Psoas muscle (tissue), 7 donors: ENCODE measurements at regions not wholly inside any gene's neighbourhood (a gene's known extent, or its start where the extent isn't known, plus 50 kb on each side); places are given as distances from the start of the nearest gene placed in this dataset.

ENCODE experiments used
- ATAC-seq, 4 donors: fragments of 200-7000 bp; cut with Tn5 transposase; one replicate each; pipeline ENCODE4 v1.9.1; 2020; ENCODE audit warnings: moderate library complexity in 3 of 4, mild to moderate bottlenecking in 2 of 4
- DNase-seq, 2 donors: peaks; one replicate each; pipeline ENCODE4 v3.0.0-alpha.2; 2020
- H3K27ac ChIP-seq: fragments of 200-600 bp; one replicate; pipeline ENCODE4 v1.8.0; 2022
- H3K27me3 ChIP-seq, 3 donors: fragments of 200-600 bp in 1 of 3; one replicate each; pipeline versions ENCODE4 v1.6.1 to v1.8.0; 2013 to 2022; ENCODE audit warnings: low read length in 2 of 3, mild to moderate bottlenecking in 2 of 3, moderate library complexity in 1 of 3; ENCODE audit not compliant: insufficient read depth in 3 of 3
- H3K36me3 ChIP-seq, 2 donors: fragments of 200-600 bp in 1 of 2; one replicate each; pipeline versions ENCODE4 v1.6.1 to v1.8.0; 2013 to 2022; ENCODE audit warnings: low read depth in 1 of 2, mild to moderate bottlenecking in 1 of 2, moderate library complexity in 1 of 2; ENCODE audit not compliant: insufficient read depth in 1 of 2
- H3K4me1 ChIP-seq: fragments of 200-600 bp; one replicate; pipeline ENCODE4 v1.8.0; 2022
- H3K4me3 ChIP-seq: fragments of 200-600 bp; one replicate; pipeline ENCODE4 v1.8.0; 2022; ENCODE audit warnings: mild to moderate bottlenecking
- H3K9me3 ChIP-seq: fragments of 200-600 bp; one replicate; pipeline ENCODE4 v1.8.0; 2022
- CTCF ChIP-seq: fragments of 200-600 bp; IDR thresholded peaks from one replicate; pipeline ENCODE4 v1.8.0; 2022; ENCODE audit warnings: antibody characterized with exemption
- WGBS, 3 donors: extraction: QIAGEN DNeasy Blood & Tissue Kit; methylation state at CpG; one replicate each; pipeline versions ENCODE4 v1.1.6 to v1.1.7; 2013; 5-methylcytosine and 5-hydroxymethylcytosine counted together
- intact Hi-C, 2 donors: fragments of 100-400 bp; cut with DNase I; formaldehyde crosslinking; loops; one replicate each; pipeline versions ENCODE4 v1.11.0 to v1.14.2; 2022
- donor health status: healthy with polysubstance abuse.
- donor health status: DM: no; HTN: no; CAD: no; lungs with moderate emphysema.
- donor health status: Bipolar disorder and iron deficiency.
- donor health status: healthy.
- donor health status: DM: yes; HTN: yes; CAD: no.
- donor health status: DM: no; HTN: no; CAD: no.
- donor health status: DM: yes; HTN: yes; CAD: no.

GRCh38 chr6:81822568-81822967 lies 70.1 kb upstream of the TENT5A start:
- no peak for TF ChIP-seq CTCF
- WGBS, 3 donors = 73 to 78% (median 75%) methylated on average over 3 of the region's 3 CpGs
- Histone ChIP-seq H3K36me3 (no peaks in the 10 kb centered on the region), H3K4me3 (no peak overlapping the region), H3K27me3 (no peaks in the 10 kb centered on the region), H3K27ac (no peak overlapping the region), H3K9me3 (peaks cover 12% of the 10 kb centered on the region), H3K4me1 (no peaks in the 10 kb centered on the region)
- DNase-seq = no peak
- intact Hi-C loops = no loop called here
- ATAC-seq = no peak

GRCh38 chr6:81821449-81821848 lies 69.0 kb upstream of the TENT5A start:
- no peaks in the 10 kb centered on the region for H3K36me3 ChIP-seq
- ATAC-seq (no peak), DNase-seq (no peak)
- H3K27me3 ChIP-seq = no peaks in the 10 kb centered on the region
- no peak overlapping the region for H3K27ac ChIP-seq
- H3K4me1 ChIP-seq = no peaks in the 10 kb centered on the region
- peaks cover 4% of the 10 kb centered on the region for H3K9me3 ChIP-seq
- intact Hi-C loops = no loop called here
- no peak for TF ChIP-seq CTCF
- no peak overlapping the region for H3K4me3 ChIP-seq

GRCh38 chr6:81820980-81821379 lies 68.5 kb upstream of the TENT5A start:
- Histone ChIP-seq H3K4me3 (no peak overlapping the region), H3K36me3 (no peaks in the 10 kb centered on the region), H3K27me3 (no peaks in the 10 kb centered on the region), H3K4me1 (no peaks in the 10 kb centered on the region), H3K9me3 (no peaks in the 10 kb centered on the region), H3K27ac (no peak overlapping the region)
- ATAC-seq = no peak
- WGBS, 3 donors = 16 to 38% (median 17%) methylated on average over 1 of the region's 1 CpG
- TF ChIP-seq CTCF = no peak
- DNase-seq = no peak
- intact Hi-C loops = no loop called here

- H3K27me3 ChIP-seq = no peaks in the 10 kb centered on the region
- H3K9me3 ChIP-seq = no peaks in the 10 kb centered on the region
- intact Hi-C loops = no loop called here
- H3K27ac ChIP-seq = no peak overlapping the region
- DNase-seq = no peak
- H3K4me1 ChIP-seq = no peaks in the 10 kb centered on the region
- no peaks in the 10 kb centered on the region for H3K36me3 ChIP-seq
- no peak overlapping the region for H3K4me3 ChIP-seq
- no peak for TF ChIP-seq CTCF
- 64 to 72% (median 69%) methylated on average over 2 of the region's 2 CpGs for WGBS, 3 donors
- ATAC-seq = no peak
Observed at GRCh38 chr6:81820422-81820821, 67.9 kb upstream of the TENT5A start.

GRCh38 chr6:81819767-81820166 lies 67.3 kb upstream of the TENT5A start:
- H3K27me3 ChIP-seq = no peaks in the 10 kb centered on the region
- no peak for TF ChIP-seq CTCF
- 95 to 97% (median 96%) methylated on average over 6 of the region's 6 CpGs for WGBS, 3 donors
- ATAC-seq = no peak
- no peak for DNase-seq
- no peak overlapping the region for H3K27ac ChIP-seq
- no peaks in the 10 kb centered on the region for H3K9me3 ChIP-seq
- no peaks in the 10 kb centered on the region for H3K4me1 ChIP-seq
- no peaks in the 10 kb centered on the region for H3K36me3 ChIP-seq
- intact Hi-C loops = no loop called here
- H3K4me3 ChIP-seq = no peak overlapping the region
